ENCODE measurements at regions not wholly inside any gene's neighbourhood (a gene's known extent, or its start where the extent isn't known, plus 50 kb on each side); places are given as distances from the start of the nearest gene placed in this dataset.

- ChIA-PET POLR2A (no interaction called here), CTCF (no interaction called here)
- ATAC-seq (no peak), DNase-seq (ENCODE audit: low spot score) (no peak)
- Mint-ChIP-seq H3K27me3 (ENCODE audit: low read depth) (no peaks in the 10 kb centered on the region), H3K4me3 (no peak overlapping the region), H3K36me3 (peaks cover 6% of the 10 kb centered on the region), H3K4me1 (no peaks in the 10 kb centered on the region), H3K27ac (no peak overlapping the region), H3K9me3 (peaks cover 32% of the 10 kb centered on the region)
- no peak for TF ChIP-seq NFE2L1 (CRISPR knock-in tag; IDR thresholded peaks at IDR 0.05)
- TF ChIP-seq ZNF532 (CRISPR knock-in tag; IDR thresholded peaks at IDR 0.05; ENCODE audit: borderline replicate concordance), result no peak
- TF ChIP-seq ZNF138 (CRISPR knock-in tag; conservative IDR thresholded peaks at IDR 0.05), result no peak
- TF ChIP-seq EMX1 (CRISPR knock-in tag; IDR thresholded peaks at IDR 0.05), result no peak
- no peak for TF ChIP-seq E2F4 (CRISPR knock-in tag; IDR thresholded peaks at IDR 0.05; ENCODE audit: borderline replicate concordance, low read depth)
- no peak for TF ChIP-seq KAT7 (CRISPR knock-in tag; IDR thresholded peaks at IDR 0.05; ENCODE audit: borderline replicate concordance)
- no peak for TF ChIP-seq PRRX2 (CRISPR knock-in tag; IDR thresholded peaks at IDR 0.05)
- no peak for TF ChIP-seq ZNF263 (CRISPR knock-in tag; IDR thresholded peaks at IDR 0.05; ENCODE audit: low read depth)
- TF ChIP-seq NR1H2 (CRISPR knock-in tag; IDR thresholded peaks at IDR 0.05), result no peak
- no peak for TF ChIP-seq MLX (CRISPR knock-in tag; IDR thresholded peaks at IDR 0.05)
- TF ChIP-seq ATF1 (CRISPR knock-in tag; IDR thresholded peaks at IDR 0.05), result no peak
- no peak for TF ChIP-seq CTCF (IDR thresholded peaks at IDR 0.05)
Measured at GRCh38 chr2:14417551-14417950, 215.0 kb upstream of the LRATD1 start.

- peaks cover 4% of the 10 kb centered on the region for H3K36me3 Mint-ChIP-seq
- peaks cover 27% of the 10 kb centered on the region for H3K9me3 Mint-ChIP-seq
- no peak overlapping the region for H3K27ac Mint-ChIP-seq
- ChIA-PET CTCF (no interaction called here), POLR2A (no interaction called here)
- no peak for DNase-seq (ENCODE audit: low spot score)
- TF ChIP-seq TEAD4 (CRISPR knock-in tag; IDR thresholded peaks at IDR 0.05) (no peak), ZNF219 (CRISPR knock-in tag; IDR thresholded peaks at IDR 0.05; ENCODE audit: borderline replicate concordance) (no peak)
- H3K4me3 Mint-ChIP-seq, result no peak overlapping the region
- H3K4me1 Mint-ChIP-seq, result no peaks in the 10 kb centered on the region; the same call in 1 of the 2 replicates
- no peak for ATAC-seq
- no peaks in the 10 kb centered on the region for H3K27me3 Mint-ChIP-seq (ENCODE audit: low read depth)
Measured at GRCh38 chr2:14418115-14418514, 214.4 kb upstream of the LRATD1 start.

- ChIA-PET CTCF (no interaction called here), POLR2A (no interaction called here)
- no peak for DNase-seq (ENCODE audit: low spot score)
- ATAC-seq, result no peak
- Mint-ChIP-seq H3K4me3 (no peak overlapping the region), H3K9me3 (peaks cover 7% of the 10 kb centered on the region), H3K27ac (no peak overlapping the region), H3K36me3 (0 out of 2 replicates have a peak, but pooled peaks cover under 1% of the 10 kb centered on the region), H3K27me3 (ENCODE audit: low read depth) (no peaks in the 10 kb centered on the region), H3K4me1 (no peaks in the 10 kb centered on the region; the same call in 1 of the 2 replicates)
- TF ChIP-seq ZNF425 (CRISPR knock-in tag; conservative IDR thresholded peaks at IDR 0.05) (no peak), CBFB (CRISPR knock-in tag; IDR thresholded peaks at IDR 0.05; ENCODE audit: low read depth) (no peak), ESRRA (CRISPR knock-in tag; IDR thresholded peaks at IDR 0.05; ENCODE audit: borderline replicate concordance) (no peak), NR1H2 (CRISPR knock-in tag; IDR thresholded peaks at IDR 0.05) (no peak), ERG (CRISPR knock-in tag; IDR thresholded peaks at IDR 0.05) (no peak), ATF3 (CRISPR knock-in tag; conservative IDR thresholded peaks at IDR 0.05) (no peak), TEAD4 (CRISPR knock-in tag; IDR thresholded peaks at IDR 0.05) (no peak), MYBL2 (CRISPR knock-in tag; IDR thresholded peaks at IDR 0.05) (no peak), SOX15 (CRISPR knock-in tag; IDR thresholded peaks at IDR 0.05) (no peak)
Measured at GRCh38 chr2:14420851-14421250, 211.7 kb upstream of the LRATD1 start.

Data from WTC11 (cell line).